HUDEP-2 (cell line): ENCODE measurements at regions not wholly inside any gene's neighbourhood (a gene's known extent, or its start where the extent isn't known, plus 50 kb on each side); places are given as distances from the start of the nearest gene placed in this dataset.

Experiments
- DNase-seq, 76 experiments: peaks; one replicate each; lab custom pipeline; 2025; ENCODE audit not compliant: unreplicated experiment in 76 of 76; lab: John Stamatoyannopoulos, UW

DNA sequence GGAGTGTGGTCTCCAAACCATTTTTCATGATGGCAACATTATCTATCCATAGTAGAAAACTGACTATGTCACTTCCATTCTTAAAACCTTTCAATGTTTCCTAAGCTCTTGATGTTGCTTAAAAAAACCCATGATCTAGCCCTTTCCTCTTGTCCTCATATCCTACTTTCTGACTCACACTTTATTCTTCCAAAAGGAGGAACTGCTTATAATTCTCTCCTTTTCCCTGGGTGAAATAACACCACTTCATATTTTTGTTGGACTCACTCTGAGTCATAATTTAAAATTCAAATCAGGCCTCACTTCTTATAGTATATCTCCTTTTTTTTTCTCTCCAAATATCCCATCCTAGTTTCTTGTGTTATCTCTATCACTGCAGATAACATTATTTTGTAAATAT, 513.9 kb downstream of the MAN2A1 start:
- DNase-seq = no peak

DNA sequence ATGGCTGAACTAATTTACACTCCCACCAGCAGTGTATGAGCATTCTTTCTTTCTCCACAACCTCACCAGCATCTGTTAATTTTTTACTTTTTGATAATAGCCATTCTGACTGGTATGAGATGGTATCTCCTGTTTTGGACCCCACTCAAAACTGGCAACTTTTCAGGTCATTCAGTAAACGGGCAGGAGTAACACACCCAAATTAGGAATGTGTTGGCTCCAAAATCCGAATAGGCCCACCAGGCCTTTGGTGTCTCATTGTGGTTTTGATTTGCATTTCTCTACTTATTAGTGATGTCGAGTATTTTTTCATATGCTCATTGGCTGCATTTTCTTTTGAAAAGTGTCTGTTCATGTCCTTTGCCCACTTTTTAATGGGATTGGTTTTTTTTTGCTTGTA, 517.1 kb downstream of the TMEM232 start:
- DNase-seq = no peak

DNA sequence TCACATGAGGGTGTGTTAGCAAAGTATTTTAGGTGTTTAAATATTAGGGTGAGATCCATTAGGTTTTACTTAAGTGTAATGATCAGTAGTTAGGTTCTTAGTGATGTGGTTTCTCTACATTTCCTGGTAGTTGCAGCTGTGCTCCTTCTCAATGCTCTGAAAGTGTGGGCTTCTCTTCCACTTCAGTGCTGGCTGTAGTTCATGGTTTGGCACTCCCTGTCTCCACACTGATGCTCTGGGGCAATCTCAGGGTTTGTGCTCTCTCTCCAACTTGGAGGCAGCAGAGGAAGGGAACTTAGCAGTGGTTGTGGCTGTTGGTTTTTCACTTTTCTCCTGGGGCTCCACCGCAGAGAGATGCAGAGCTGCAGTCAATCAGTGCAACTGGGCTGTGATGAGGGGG, 507.5 kb downstream of the TMEM232 start:
- DNase-seq = no peak

DNA sequence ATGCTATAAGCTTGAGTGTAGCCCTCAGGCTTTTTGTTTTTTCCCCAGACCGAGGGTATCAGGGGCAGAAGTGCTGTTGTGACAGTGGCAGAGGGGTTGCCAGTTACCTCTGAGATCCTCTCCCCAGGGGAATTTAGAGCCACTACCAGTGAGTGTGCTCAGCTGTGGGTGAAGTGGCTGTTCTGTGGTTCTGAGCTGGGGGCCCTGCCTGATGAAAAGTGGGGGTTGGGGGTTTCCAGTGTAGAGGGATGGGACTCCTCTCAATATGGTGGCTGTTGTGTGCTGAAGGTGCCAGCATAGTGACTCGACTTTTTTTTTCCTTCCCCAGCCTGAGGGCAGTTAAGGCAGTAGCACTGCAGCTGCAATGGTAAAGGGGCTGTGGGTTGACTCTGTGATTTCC, 506.7 kb downstream of the TMEM232 start:
- DNase-seq = no peak

DNA sequence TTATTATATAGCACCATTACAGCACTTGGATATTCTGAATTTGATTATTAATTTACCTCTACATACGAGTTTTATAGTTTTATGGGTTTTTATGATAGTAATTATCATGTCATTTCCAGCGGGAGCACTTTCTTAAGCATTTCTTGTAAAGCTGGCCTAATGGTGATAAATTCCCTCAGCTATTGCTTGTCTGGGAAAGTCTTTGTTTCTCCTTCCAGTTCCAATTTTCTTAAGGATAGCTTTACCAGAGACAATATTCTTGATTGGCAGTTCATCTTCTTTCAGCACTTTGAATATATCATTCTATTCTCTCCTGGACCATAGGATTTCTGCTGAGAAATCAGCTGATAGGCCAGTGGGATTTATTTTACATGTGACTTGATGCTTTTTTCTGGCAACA, 505.4 kb downstream of the TMEM232 start:
- DNase-seq = no peak

DNA sequence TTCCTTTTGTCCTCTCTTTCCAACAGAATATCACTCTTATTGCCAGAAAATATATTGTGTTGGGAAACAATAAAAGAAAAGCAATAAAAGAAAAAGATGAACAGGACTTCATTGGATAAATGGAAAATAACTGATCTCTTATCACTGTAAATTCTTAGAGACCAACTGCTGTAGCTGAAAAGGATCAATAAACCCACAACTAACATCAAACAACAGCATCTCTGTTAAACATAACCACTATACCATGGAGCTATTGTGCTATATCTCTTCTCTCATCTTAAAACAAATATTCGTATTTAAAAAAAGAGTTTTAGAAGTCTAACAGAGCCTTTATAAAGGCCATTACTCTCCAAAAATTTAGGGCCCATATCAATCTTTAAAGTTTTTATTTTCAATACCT, 502.4 kb downstream of the TMEM232 start:
- no peak for DNase-seq

DNA sequence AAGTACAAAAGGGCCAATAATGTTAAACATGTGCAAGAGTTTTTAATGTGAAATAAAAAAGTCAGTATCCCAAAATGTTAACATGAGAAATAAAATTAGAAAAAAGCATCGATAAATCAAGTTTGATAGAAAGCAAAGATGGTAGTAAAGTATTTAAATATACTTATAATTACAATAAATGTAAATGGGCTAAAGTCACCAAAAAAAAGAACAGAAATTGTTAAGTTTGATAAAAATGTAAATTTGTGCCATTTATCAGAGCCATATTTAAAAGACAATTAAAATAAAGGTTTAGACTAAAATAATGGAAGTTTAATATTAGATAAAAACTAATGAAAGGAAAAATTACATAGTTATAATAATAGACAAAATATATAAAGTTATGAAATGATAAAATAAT, 500.5 kb downstream of the TMEM232 start:
- no peak for DNase-seq

DNA sequence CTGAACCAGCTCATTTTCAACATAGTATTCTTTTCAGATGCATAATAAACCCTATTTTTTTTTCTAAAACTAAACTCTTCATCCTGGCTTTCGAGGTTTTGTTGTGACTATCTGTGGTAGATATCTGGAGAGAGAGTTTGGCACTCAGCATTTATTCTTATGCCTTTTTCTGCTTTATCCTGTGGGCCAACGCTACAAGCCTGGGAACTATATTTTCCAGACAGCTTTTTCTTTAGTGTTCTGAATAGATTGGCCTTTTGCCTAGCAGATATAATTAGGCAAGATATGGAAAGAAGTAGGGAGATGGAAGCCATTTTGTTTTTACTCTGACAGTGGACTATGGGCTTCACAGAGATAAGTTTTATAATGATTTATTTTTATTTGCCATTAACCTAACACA, 486.7 kb downstream of the TMEM232 start:
- DNase-seq = no peak

DNA sequence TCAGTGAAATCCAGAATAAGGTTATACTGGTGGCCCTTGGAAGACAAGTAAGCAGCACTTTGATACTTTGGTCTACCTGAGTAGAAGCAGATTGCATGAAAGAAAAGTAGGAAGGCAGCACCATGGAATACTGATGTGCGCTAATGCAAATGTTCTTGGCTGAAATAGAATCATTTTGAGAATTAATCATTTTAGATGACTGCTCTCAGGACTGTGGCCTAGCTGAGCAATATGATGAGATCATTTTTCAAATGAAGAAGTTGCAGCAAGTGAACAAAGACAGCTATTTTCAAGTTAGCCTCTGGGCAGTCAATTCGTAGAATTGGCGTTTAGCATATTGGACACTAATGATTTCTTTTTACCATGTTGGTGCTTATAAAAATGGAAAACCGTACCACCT, 483.5 kb downstream of the TMEM232 start:
- no peak for DNase-seq

DNA sequence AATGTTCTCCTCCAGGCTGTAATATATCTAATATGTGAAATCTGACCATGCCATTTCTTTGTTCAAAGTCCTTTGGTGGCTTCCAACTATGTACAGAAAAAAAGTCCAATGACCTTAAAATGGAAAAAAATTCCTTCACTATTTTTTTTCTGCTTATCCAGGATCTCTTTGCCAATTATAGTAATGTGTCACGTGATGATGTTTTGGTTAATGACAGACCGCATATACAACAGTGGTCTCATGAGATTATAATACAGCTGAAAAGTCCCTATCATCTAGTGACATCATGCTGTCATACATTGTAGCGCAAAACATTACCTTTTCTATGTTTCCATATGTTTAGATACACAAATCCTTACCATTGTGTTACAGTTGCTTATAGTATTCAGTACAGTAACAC, 477.6 kb downstream of the TMEM232 start:
- no peak for DNase-seq

DNA sequence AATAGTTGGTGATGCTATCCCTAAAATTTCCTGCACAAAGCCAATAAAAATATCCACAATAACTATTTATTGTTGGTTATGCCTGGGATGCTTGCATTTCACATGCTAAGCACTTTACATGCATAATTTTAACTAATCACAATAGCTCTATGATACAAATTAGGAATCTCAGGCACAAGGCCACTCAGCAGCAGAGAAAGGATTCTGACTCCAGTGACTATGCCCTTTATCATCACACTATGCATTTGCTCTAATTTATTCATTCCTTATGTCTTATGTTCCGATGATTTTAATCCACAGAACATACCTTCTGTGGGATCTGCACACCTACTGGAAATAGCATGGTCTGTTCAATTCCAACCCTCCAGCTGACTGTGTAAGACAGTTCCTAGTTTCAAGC, 476.1 kb downstream of the TMEM232 start:
- no peak for DNase-seq

DNA sequence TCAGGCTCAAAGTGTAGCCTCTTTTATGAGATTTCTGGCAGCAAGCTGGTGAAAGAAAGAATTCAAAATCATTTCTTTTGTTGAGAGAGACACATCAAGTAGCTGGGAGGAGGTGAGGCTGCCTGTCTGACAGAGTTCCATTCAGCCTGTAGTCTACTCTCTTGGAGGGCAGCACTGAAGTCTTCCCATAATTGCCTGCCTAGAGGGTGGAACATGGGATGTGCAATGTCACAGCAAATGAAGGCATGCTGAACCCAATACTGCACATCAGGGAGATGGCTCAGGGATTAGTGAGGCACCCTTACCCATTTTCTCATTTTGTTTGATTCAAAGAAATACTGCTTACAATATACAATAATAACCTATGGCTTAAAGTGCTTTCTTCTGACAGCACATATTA, 475.7 kb downstream of the TMEM232 start:
- DNase-seq = no peak

DNA sequence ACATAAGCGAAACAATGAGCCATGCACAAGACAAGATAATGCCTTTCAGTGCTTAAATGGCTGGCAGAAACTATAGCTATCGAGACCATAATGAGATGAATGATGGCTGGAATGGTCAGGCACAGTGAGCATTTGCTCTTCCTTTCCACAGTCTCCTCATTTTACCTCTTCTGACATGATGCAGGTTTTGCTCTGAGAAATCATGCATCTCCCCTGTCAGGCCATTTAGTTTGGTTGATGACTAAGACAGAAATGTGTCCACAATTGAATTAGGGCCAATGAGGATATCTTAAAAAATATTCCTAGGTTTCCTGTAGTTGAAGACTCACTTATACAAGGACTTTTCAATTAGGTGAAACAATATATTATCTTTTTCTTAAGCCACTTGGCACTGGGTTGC, 475.1 kb downstream of the TMEM232 start:
- no peak for DNase-seq

DNA sequence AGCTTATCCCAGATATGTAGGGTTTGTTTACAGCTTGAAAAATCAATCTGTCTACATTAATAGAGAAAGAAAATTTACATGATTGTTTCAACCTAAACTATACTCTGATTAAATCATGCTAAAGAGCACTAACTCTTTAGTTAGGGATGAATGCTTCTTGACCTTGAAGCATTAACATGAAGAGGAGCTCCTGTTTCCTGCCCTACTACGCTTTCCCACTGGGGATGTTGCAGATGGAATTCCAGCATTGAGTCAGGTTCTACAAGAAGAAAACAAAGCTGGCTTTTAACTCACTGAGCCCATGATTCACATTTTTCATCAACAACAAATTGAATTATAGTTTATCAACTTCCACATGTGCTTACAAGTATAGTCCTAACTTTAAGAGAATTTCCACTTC, 471.3 kb downstream of the TMEM232 start:
- no peak for DNase-seq

DNA sequence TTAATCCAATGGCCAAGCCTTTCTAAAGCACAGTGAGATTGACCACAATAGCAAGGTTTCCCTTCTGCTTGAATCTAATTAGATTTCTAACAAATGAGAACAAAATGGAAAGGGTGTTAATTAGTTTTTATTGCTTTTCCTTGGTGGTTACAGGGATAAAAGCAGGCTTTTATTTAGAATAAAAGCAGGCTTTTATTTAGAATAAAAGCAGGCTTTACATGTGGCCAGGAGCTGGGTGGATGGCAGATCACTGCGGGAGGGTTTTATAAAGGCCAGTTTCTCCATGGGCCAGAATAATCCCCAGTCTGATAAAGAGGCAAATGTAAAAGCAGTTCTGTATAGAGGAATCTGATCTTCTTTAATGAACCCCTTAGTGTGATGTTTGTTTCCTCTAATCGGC, 470.2 kb downstream of the TMEM232 start:
- no peak for DNase-seq

DNA sequence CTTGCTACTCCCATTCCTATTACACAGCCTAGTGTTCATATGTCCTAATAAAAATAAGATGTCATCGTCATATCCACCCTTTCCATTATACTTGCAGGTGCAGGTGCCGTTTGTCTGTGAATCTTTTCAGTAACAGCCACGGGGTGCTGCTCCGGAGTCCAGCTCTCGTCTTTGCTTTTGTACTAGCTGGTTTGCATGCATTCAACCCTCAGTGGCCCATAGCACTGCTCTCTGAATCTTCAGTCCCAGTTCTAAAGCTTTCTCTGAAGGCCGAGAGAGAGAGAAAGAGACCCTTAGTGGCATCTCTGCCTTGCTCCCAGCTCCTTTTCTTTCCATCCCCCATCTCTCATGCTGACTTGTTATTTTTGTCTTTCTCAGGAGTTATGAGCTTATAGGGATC, 468.5 kb downstream of the TMEM232 start:
- DNase-seq = no peak

DNA sequence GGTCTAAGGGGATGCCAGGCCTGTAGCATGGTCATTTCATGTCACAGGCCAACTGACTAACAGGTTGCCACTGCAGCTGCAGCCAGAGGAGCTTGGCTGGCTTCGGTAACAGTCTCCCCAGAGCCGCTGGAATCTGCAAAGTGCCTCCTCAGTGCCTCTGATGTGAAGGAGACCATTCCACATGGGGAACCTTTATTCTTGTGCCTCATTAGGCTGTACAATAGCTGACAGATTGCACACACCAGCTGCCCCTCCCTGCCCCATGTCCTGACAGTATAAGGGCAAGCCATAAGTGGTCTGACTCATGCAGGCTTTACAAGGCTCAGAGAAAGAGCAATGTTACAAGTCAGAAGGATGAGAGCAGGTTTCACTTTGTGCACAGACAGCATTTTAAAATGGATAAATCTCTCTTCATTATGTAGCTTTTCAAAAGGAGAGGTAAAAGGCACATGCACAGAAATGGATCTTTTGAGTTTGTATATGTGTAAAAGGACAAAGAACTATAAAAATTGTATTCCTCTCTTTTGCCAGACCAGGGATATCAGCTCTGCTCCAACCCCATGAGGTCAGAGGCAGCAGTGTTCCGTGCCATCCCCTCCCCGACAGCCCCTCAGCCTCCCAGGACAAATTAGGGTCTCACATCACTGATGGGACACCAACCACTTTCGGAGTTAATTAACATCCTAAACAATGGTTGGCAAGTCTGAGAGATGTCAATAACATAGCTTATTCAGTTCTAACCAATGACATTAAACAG, 467.8 kb downstream of the TMEM232 start:
- peak in 1 of 76 experiments; percentile 1 for DNase-seq

DNA sequence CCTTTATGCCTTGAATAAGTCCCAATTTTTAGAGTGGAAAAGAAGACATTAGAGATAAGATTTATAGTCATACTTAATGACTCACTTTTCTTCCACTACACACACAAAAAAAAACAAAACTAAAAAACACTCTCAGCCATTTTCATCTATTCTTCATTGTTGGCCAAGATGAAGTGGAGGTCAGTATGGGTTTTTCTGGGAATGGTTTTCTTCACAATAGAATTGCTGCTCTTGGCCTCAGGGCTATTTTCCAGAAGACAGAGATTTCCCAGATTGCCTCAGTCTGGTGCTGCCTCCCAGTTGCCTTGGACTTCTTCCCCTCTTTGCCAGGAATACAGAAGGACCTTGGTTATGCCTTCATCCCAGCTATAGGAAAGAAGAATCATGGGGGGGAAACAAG, 463.7 kb downstream of the TMEM232 start:
- DNase-seq = no peak

DNA sequence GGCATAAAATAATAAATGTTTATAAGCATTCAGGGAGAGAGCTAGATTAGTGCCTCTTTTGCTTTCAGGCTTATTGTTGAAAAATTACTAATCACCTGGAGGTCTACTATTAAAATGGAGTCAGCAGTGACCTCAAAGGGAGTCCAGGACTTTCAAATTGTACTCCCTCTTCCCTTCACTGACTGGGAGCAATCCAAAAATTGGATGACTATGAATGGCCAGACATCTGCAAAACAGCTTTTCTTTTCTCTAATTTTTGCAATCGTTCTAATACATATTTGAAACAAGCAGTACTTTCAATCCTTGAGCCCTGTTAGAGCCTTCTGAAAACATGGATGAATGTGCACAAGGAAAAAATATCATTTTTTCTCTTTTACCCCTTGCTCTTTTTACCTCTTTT, 461.8 kb downstream of the TMEM232 start:
- no peak for DNase-seq

DNA sequence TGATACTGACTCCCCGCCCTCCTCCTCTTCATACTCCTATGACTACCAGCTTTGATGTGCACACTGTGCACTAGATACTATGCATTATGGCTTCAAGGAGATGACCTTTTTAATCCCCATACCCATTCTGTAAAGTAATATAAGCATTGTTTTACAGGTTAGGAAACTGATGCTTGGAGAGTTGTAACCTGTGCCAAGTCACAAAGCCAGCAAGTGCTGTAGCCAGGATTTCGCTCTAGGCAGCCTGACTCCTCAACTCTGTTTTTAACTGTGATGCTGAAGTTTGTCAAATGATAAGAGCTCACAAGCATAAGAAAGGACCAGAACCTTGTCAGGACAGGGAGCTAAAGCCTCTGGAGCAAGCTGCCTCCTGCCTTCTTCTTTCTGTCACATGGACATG, 461.3 kb downstream of the TMEM232 start:
- no peak for DNase-seq

DNA sequence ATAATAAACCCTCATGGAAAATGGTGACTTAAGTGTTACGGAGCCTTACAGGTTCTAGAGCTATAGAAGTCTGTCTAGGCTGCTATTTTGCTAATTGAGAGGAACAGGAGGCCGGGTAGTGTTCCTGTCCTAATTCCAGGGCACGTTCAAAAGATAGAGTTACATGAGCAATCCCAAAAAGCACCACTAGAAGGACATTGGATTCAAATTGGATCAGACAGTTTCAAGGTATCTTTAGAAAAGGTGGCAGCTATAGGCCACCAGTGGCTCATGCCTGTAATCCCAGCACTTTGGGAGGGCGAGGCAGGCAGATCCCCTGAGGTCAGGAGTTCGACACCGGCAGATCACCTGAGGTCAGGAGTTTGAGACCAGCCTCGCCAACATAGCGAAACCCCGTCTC, 458.8 kb downstream of the TMEM232 start:
- DNase-seq = no peak

DNA sequence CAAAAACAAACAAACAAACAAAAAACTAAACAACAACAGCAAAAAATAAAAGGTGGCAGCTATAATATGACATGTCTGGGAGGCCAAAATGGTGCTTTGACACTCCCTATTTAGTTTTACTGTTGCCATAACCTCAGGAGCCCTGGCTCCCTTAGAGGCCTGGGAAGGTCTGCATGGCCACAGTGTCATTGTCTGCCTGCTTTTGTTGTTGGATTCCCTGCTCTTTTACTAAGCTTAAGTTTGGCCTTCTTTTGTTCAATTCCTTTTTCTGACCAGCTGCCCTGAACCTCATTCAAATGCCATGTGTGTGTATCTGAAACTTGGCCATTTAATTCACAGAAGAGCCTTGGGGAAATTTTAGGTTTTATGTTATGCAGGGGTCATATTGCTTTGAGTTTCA, 458.2 kb downstream of the TMEM232 start:
- no peak for DNase-seq

DNA sequence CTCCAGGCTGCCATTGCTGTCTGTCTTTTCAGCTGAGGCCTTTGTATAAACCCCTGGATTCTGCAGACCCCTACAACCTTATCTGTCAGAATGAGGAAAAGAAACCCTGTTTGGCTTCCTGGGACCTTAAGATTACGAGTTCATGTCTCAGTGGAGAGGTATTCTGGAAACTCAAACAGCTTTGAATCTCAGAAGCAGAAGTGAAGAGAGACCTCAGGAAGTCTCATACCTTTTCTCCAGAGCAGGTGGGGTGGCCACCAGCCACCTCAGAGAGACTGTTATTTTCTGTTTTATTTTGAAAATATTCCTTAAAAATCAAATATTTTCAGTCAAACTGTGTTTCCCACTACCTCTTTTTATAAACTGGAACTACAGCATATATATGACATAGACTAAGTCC, 457.5 kb downstream of the TMEM232 start:
- no peak for DNase-seq
